NCI-H82 (cell line): ENCODE measurements at regions not wholly inside any gene's neighbourhood (a gene's known extent, or its start where the extent isn't known, plus 50 kb on each side); places are given as distances from the start of the nearest gene placed in this dataset.

Source experiments
- DNase-seq: peaks from one replicate; lab custom pipeline; 2025; lab: John Stamatoyannopoulos, UW

- DNase-seq = no peak
Observed at GRCh38 chr3:117708601-117709000, 999.0 kb downstream of the TUSC7 start.

- peak; percentile 37 for DNase-seq
Observed at GRCh38 chr3:117709108-117709507, 999.5 kb downstream of the TUSC7 start.

GRCh38 chr3:117710501-117710900, 1000.9 kb downstream of the TUSC7 start:
- peak; percentile 23 for DNase-seq

- peak; percentile 70 for DNase-seq
Observed at GRCh38 chr3:117719316-117719926, 1009.8 kb downstream of the TUSC7 start.

- no peak for DNase-seq
Observed at GRCh38 chr3:117721866-117722265, 1012.3 kb downstream of the TUSC7 start.

GRCh38 chr3:117722856-117723255, 1013.3 kb downstream of the TUSC7 start:
- DNase-seq = no peak

GRCh38 chr3:117723825-117724224, 1014.2 kb downstream of the TUSC7 start:
- DNase-seq = no peak

- no peak for DNase-seq
Observed at GRCh38 chr3:117725314-117725713, 1015.7 kb downstream of the TUSC7 start.

GRCh38 chr3:117726776-117727175, 1017.2 kb downstream of the TUSC7 start:
- DNase-seq = no peak

GRCh38 chr3:117728226-117728625, 1018.6 kb downstream of the TUSC7 start:
- no peak for DNase-seq

- no peak for DNase-seq
Observed at GRCh38 chr3:117734496-117734895, 1024.9 kb downstream of the TUSC7 start.

- DNase-seq = peak; percentile 51
Observed at GRCh38 chr3:117735481-117736101, 1026.0 kb downstream of the TUSC7 start.

- no peak for DNase-seq
Observed at GRCh38 chr3:117736846-117737245, 1027.3 kb downstream of the TUSC7 start.

- no peak for DNase-seq
Observed at GRCh38 chr3:117743993-117744392, 1034.4 kb downstream of the TUSC7 start.

GRCh38 chr3:117744935-117745334, 1035.4 kb downstream of the TUSC7 start:
- no peak for DNase-seq

- DNase-seq = no peak
Observed at GRCh38 chr3:117745516-117745915, 1035.9 kb downstream of the TUSC7 start.

GRCh38 chr3:117746066-117746465, 1036.5 kb downstream of the TUSC7 start:
- DNase-seq = no peak

- no peak for DNase-seq
Observed at GRCh38 chr3:117748131-117748530, 1038.6 kb downstream of the TUSC7 start.

GRCh38 chr3:117750674-117751269, 1041.2 kb downstream of the TUSC7 start:
- peak; percentile 94 for DNase-seq

- no peak for DNase-seq
Observed at GRCh38 chr3:117751651-117752050, 1042.1 kb downstream of the TUSC7 start.

- peak; percentile 17 for DNase-seq
Observed at GRCh38 chr3:117752984-117753717, 1043.6 kb downstream of the TUSC7 start.

- DNase-seq = no peak
Observed at GRCh38 chr3:117754058-117754457, 1044.5 kb downstream of the TUSC7 start.

GRCh38 chr3:117754841-117755240, 1045.3 kb downstream of the TUSC7 start:
- peak; percentile 14 for DNase-seq
